AG08395 (cell line): ENCODE measurements at regions not wholly inside any gene's neighbourhood (a gene's known extent, or its start where the extent isn't known, plus 50 kb on each side); places are given as distances from the start of the nearest gene placed in this dataset.

Source experiments
- DNase-seq: peaks from one replicate; pipeline ENCODE4 v3.0.0; 2012; ENCODE audit warnings: mixed read lengths, low spot score

- DNase-seq: peak; percentile 17
These were observed 68.6 kb upstream of the TBCA start for GRCh38 chr5:77844623-77845323.

- DNase-seq: no peak
These were observed 68.2 kb upstream of the TBCA start for GRCh38 chr5:77844373-77844622.

- peak; percentile 24 for DNase-seq
These were observed 67.6 kb upstream of the TBCA start for GRCh38 chr5:77843570-77844372.

- DNase-seq: no peak
These were observed 66.1 kb upstream of the TBCA start for GRCh38 chr5:77842243-77842642.

GRCh38 chr5:77841616-77842015, 65.5 kb upstream of the TBCA start:
- no peak for DNase-seq

GRCh38 chr5:77840930-77841329, 64.8 kb upstream of the TBCA start:
- no peak for DNase-seq

GRCh38 chr5:77839691-77840090, 63.6 kb upstream of the TBCA start:
- DNase-seq: no peak

- DNase-seq: no peak
These were observed 56.8 kb upstream of the TBCA start for GRCh38 chr5:77832938-77833337.

- DNase-seq: no peak
These were observed 56.1 kb upstream of the TBCA start for GRCh38 chr5:77832166-77832770.

GRCh38 chr5:77828445-77828844, 52.3 kb upstream of the TBCA start:
- DNase-seq: no peak
